WTC11 (cell line): ENCODE measurements at regions not wholly inside any gene's neighbourhood (a gene's known extent, or its start where the extent isn't known, plus 50 kb on each side); places are given as distances from the start of the nearest gene placed in this dataset.

Experiments
- ATAC-seq: fragments of 200-7000 bp; cut with Tn5 transposase; 2 replicates; pipeline ENCODE4 v1.10.0; 2021; ENCODE audit warnings: mild to moderate bottlenecking, moderate library complexity
- CTCF ChIA-PET: fragments of 300-600 bp; sonication (Branson Sonifier 250); formaldehyde crosslinking; loops from one replicate; lab custom pipeline; 2021; ENCODE audit warnings: antibody characterized with exemption; lab: Charles Lee
- POLR2A ChIA-PET: fragments of 350-600 bp; sonication (Branson Sonifier 250); formaldehyde crosslinking; loops from one replicate; lab custom pipeline; 2021; ENCODE audit warnings: antibody characterized with exemption; lab: Charles Lee
- DNase-seq: peaks from one replicate; pipeline ENCODE4 v3.0.0; 2021; ENCODE audit warnings: low spot score
- H3K27ac Mint-ChIP-seq: 2 replicates; pipeline ENCODE4 v1.8.0; 2021; ENCODE audit warnings: mixed read lengths
- H3K27me3 Mint-ChIP-seq: 2 replicates; pipeline ENCODE4 v1.8.0; 2021; ENCODE audit warnings: low read depth, mild to moderate bottlenecking, moderate library complexity, mixed read lengths
- H3K36me3 Mint-ChIP-seq: 2 replicates; pipeline ENCODE4 v1.8.0; 2021; ENCODE audit warnings: mixed read lengths
- H3K4me1 Mint-ChIP-seq: 2 replicates; pipeline ENCODE4 v1.8.0; 2022; ENCODE audit warnings: mixed read lengths
- H3K4me3 Mint-ChIP-seq: 2 replicates; pipeline ENCODE4 v1.8.0; 2021; ENCODE audit warnings: mild to moderate bottlenecking, moderate library complexity, mixed read lengths
- H3K9me3 Mint-ChIP-seq: 2 replicates; pipeline ENCODE4 v1.8.0; 2021; ENCODE audit warnings: mixed read lengths
- ATF3 ChIP-seq: sonication (generic); formaldehyde crosslinking; conservative IDR thresholded peaks from 2 replicates; pipeline ENCODE4 v1.8.1; 2022; ENCODE audit warnings: mild to moderate bottlenecking, missing genetic modification reagents
- CDX4 ChIP-seq: fragments of 250-450 bp; sonication (Bioruptor Pico); IDR thresholded peaks from 2 replicates; pipeline ENCODE4 v1.9.0; 2021; ENCODE audit warnings: moderate library complexity, mild to moderate bottlenecking, inconsistent platforms, borderline replicate concordance
- CREM ChIP-seq: sonication (generic); formaldehyde crosslinking; IDR thresholded peaks from 2 replicates; pipeline ENCODE4 v1.8.1; 2022; ENCODE audit warnings: mild to moderate bottlenecking, missing genetic modification reagents, moderate library complexity
- CTCF ChIP-seq: fragments of 200-600 bp; IDR thresholded peaks from 2 replicates; pipeline ENCODE4 v1.8.0; 2022; ENCODE audit warnings: antibody characterized with exemption
- E2F4 ChIP-seq: sonication (generic); formaldehyde crosslinking; IDR thresholded peaks from 2 replicates; pipeline ENCODE4 v1.8.1; 2022; ENCODE audit warnings: low read depth, mild to moderate bottlenecking, moderate library complexity, missing genetic modification reagents, borderline replicate concordance
- ELF4 ChIP-seq: sonication (generic); formaldehyde crosslinking; IDR thresholded peaks from 2 replicates; pipeline ENCODE4 v1.8.1; 2022; ENCODE audit warnings: low read depth, mild to moderate bottlenecking, moderate library complexity, missing genetic modification reagents
- EMX1 ChIP-seq: fragments of 250-450 bp; sonication (Bioruptor Pico); IDR thresholded peaks from 2 replicates; pipeline ENCODE4 v1.8.0; 2021; ENCODE audit warnings: mild to moderate bottlenecking
- FOXP4 ChIP-seq: sonication (generic); formaldehyde crosslinking; IDR thresholded peaks from 2 replicates; pipeline ENCODE4 v1.8.0; 2022; ENCODE audit warnings: mild to moderate bottlenecking, missing genetic modification reagents
- GRHL2 ChIP-seq: fragments of 250-450 bp; sonication (Bioruptor Pico); IDR thresholded peaks from 2 replicates; pipeline ENCODE4 v1.8.0; 2022; ENCODE audit warnings: mild to moderate bottlenecking, moderate library complexity; ENCODE audit not compliant: insufficient replicate concordance, severe bottlenecking
- HMGA2 ChIP-seq: fragments of 250-450 bp; sonication (Bioruptor Pico); IDR thresholded peaks from 2 replicates; pipeline ENCODE4 v1.4.0; 2021; ENCODE audit warnings: mild to moderate bottlenecking, moderate library complexity
- HMGXB4 ChIP-seq: sonication (generic); formaldehyde crosslinking; IDR thresholded peaks from 2 replicates; pipeline ENCODE4 v1.8.1; 2023; ENCODE audit warnings: mild to moderate bottlenecking, moderate library complexity, missing genetic modification reagents
- IRF1 ChIP-seq: sonication (generic); formaldehyde crosslinking; IDR thresholded peaks from 2 replicates; pipeline ENCODE4 v1.8.0; 2023; ENCODE audit warnings: missing genetic modification reagents
- MXD4 ChIP-seq: fragments of 250-450 bp; sonication (Bioruptor Pico); IDR thresholded peaks from 2 replicates; pipeline ENCODE4 v1.8.0; 2021; ENCODE audit warnings: mild to moderate bottlenecking, moderate library complexity, borderline replicate concordance
- MYBL2 ChIP-seq: sonication (generic); formaldehyde crosslinking; IDR thresholded peaks from 2 replicates; pipeline ENCODE4 v1.8.1; 2023; ENCODE audit warnings: mild to moderate bottlenecking, moderate library complexity, missing genetic modification reagents
- NFATC4 ChIP-seq: fragments of 250-450 bp; sonication (Bioruptor Pico); IDR thresholded peaks from 2 replicates; pipeline ENCODE4 v1.9.0; 2021; ENCODE audit warnings: mild to moderate bottlenecking
- NFYB ChIP-seq: sonication (generic); formaldehyde crosslinking; conservative IDR thresholded peaks from 2 replicates; pipeline ENCODE4 v1.8.0; 2022; ENCODE audit warnings: low read depth, missing genetic modification reagents
- NR1H2 ChIP-seq: sonication (generic); formaldehyde crosslinking; IDR thresholded peaks from 2 replicates; pipeline ENCODE4 v1.9.0; 2021; ENCODE audit warnings: mild to moderate bottlenecking, moderate library complexity, missing genetic modification reagents
- PRRX2 ChIP-seq: fragments of 250-450 bp; sonication (Bioruptor Pico); IDR thresholded peaks from 2 replicates; pipeline ENCODE4 v1.8.0; 2021; ENCODE audit warnings: mild to moderate bottlenecking
- RELA ChIP-seq: sonication (generic); formaldehyde crosslinking; IDR thresholded peaks from 2 replicates; pipeline ENCODE4 v1.8.1; 2022; ENCODE audit warnings: missing genetic modification reagents, mild to moderate bottlenecking, borderline replicate concordance
- RORB ChIP-seq: fragments of 250-450 bp; sonication (Bioruptor Pico); IDR thresholded peaks from 2 replicates; pipeline ENCODE4 v1.9.0; 2021; ENCODE audit warnings: mild to moderate bottlenecking
- TCF7 ChIP-seq: sonication (generic); formaldehyde crosslinking; IDR thresholded peaks from 2 replicates; pipeline ENCODE4 v1.8.0; 2022; ENCODE audit warnings: mild to moderate bottlenecking, low read depth, missing genetic modification reagents, moderate library complexity
- TP53 ChIP-seq: sonication (generic); formaldehyde crosslinking; IDR thresholded peaks from 2 replicates; pipeline ENCODE4 v1.8.1; 2023; ENCODE audit warnings: mild to moderate bottlenecking, missing genetic modification reagents
- ZBTB43 ChIP-seq: sonication (generic); formaldehyde crosslinking; IDR thresholded peaks from 2 replicates; pipeline ENCODE4 v1.8.1; 2023; ENCODE audit warnings: mild to moderate bottlenecking, missing genetic modification reagents
- ZNF219 ChIP-seq: sonication (generic); formaldehyde crosslinking; IDR thresholded peaks from 2 replicates; pipeline ENCODE4 v1.8.0; 2023; ENCODE audit warnings: missing genetic modification reagents, mild to moderate bottlenecking, borderline replicate concordance
- ZNF396 ChIP-seq: fragments of 250-450 bp; sonication (Bioruptor Pico); IDR thresholded peaks from 2 replicates; pipeline ENCODE4 v1.8.0; 2021; ENCODE audit warnings: mild to moderate bottlenecking, moderate library complexity, borderline replicate concordance

GRCh38 chr12:107226126-107226525, 132.8 kb upstream of the CRY1 start:
- ChIA-PET POLR2A (interaction anchor here (0.8 kb wide), 1 partner anchor 93 kb away, joined by 3 read pairs; no protein-coding TSS in a partner anchor), CTCF (interaction anchor here (1.0 to 2.0 kb wide), 5 partner anchors 9 to 283 kb away, joined by 3 to 6 read pairs (median 3); no protein-coding TSS in a partner anchor)
- H3K4me3 Mint-ChIP-seq: no peak overlapping the region
- no peaks in the 10 kb centered on the region for H3K36me3 Mint-ChIP-seq
- peaks cover 23% of the 10 kb centered on the region for H3K4me1 Mint-ChIP-seq
- ATAC-seq: no peak
- TF ChIP-seq RELA (CRISPR knock-in tag): no peak
- TF ChIP-seq CDX4 (CRISPR knock-in tag): no peak
- no peak for TF ChIP-seq CREM (CRISPR knock-in tag)
- no peak for TF ChIP-seq GRHL2 (CRISPR knock-in tag)
- TF ChIP-seq ELF4 (CRISPR knock-in tag): no peak
- no peak for TF ChIP-seq TP53 (CRISPR knock-in tag)
- TF ChIP-seq CTCF: no peak
- no peak for TF ChIP-seq TCF7 (CRISPR knock-in tag)
- no peak for TF ChIP-seq HMGXB4 (CRISPR knock-in tag)
- no peak for TF ChIP-seq HMGA2 (CRISPR knock-in tag)
- TF ChIP-seq NR1H2: no peak
- no peak for TF ChIP-seq EMX1
- no peak for TF ChIP-seq PRRX2 (CRISPR knock-in tag)
- TF ChIP-seq MYBL2: no peak
- TF ChIP-seq NFYB (CRISPR knock-in tag): no peak
- no peak for TF ChIP-seq NFATC4 (CRISPR knock-in tag)
- no peak for TF ChIP-seq MXD4 (CRISPR knock-in tag)
- no peaks in the 10 kb centered on the region for H3K9me3 Mint-ChIP-seq
- H3K27me3 Mint-ChIP-seq: no peaks in the 10 kb centered on the region
- no peak for DNase-seq
- H3K27ac Mint-ChIP-seq: peak overlapping the region; percentile 43; the same call in 1 of the 2 replicates

- POLR2A ChIA-PET: no interaction called here
- Mint-ChIP-seq H3K4me1 (peaks cover 17% of the 10 kb centered on the region), H3K27me3 (no peaks in the 10 kb centered on the region), H3K4me3 (no peak overlapping the region), H3K36me3 (no peaks in the 10 kb centered on the region), H3K27ac (no peak overlapping the region), H3K9me3 (no peaks in the 10 kb centered on the region)
- CTCF ChIA-PET: interaction anchor here (0.7 kb wide), 1 partner anchor 331 kb away, joined by 3 read pairs; no protein-coding TSS in a partner anchor
- ATAC-seq (peak; percentile 63), DNase-seq (no peak)
- TF ChIP-seq RORB (CRISPR knock-in tag): no peak
- no peak for TF ChIP-seq NFATC4 (CRISPR knock-in tag)
- no peak for TF ChIP-seq IRF1 (CRISPR knock-in tag)
- no peak for TF ChIP-seq TP53 (CRISPR knock-in tag)
- no peak for TF ChIP-seq ZBTB43 (CRISPR knock-in tag)
- TF ChIP-seq FOXP4 (CRISPR knock-in tag): no peak
- TF ChIP-seq E2F4: no peak
- no peak for TF ChIP-seq ATF3 (CRISPR knock-in tag)
- TF ChIP-seq ZNF219 (CRISPR knock-in tag): no peak
- no peak for TF ChIP-seq ZNF396 (CRISPR knock-in tag)
Observed at GRCh38 chr12:107228076-107228475, 134.7 kb upstream of the CRY1 start.
